Hepatocyte (in vitro differentiated cells): ENCODE measurements at regions not wholly inside any gene's neighbourhood (a gene's known extent, or its start where the extent isn't known, plus 50 kb on each side); places are given as distances from the start of the nearest gene placed in this dataset.

Experiments
- DNase-seq: peaks from one replicate; pipeline ENCODE4 v3.0.0-alpha.2; 2016; ENCODE audit warnings: low spot score
- H2AFZ ChIP-seq: fragments of 200-600 bp; sonication (generic); 2 replicates; pipeline ENCODE4 v1.6.0; 2016; ENCODE audit warnings: antibody characterized with exemption, mild to moderate bottlenecking
- H3K27ac ChIP-seq: fragments of 200-600 bp; sonication (generic); 2 replicates; pipeline ENCODE4 v1.5.1; 2016; ENCODE audit warnings: mild to moderate bottlenecking
- H3K27me3 ChIP-seq: fragments of 200-600 bp; sonication (generic); 2 replicates; pipeline ENCODE4 v1.6.1; 2016
- H3K36me3 ChIP-seq: fragments of 200-600 bp; sonication (generic); replicated peaks from 2 replicates; pipeline ENCODE4 v1.5.1; 2016; ENCODE audit warnings: low read depth; ENCODE audit not compliant: insufficient read depth
- H3K4me1 ChIP-seq: fragments of 200-600 bp; sonication (generic); 2 replicates; pipeline ENCODE4 v1.5.1; 2016; ENCODE audit warnings: mild to moderate bottlenecking, moderate library complexity; ENCODE audit not compliant: insufficient read depth
- H3K4me2 ChIP-seq: fragments of 200-600 bp; sonication (generic); 2 replicates; pipeline ENCODE4 v1.6.0; 2016
- H3K4me3 ChIP-seq: fragments of 200-600 bp; sonication (generic); 2 replicates; pipeline ENCODE4 v1.5.1; 2016; ENCODE audit warnings: mild to moderate bottlenecking
- H3K79me2 ChIP-seq: fragments of 200-600 bp; sonication (generic); 2 replicates; pipeline ENCODE4 v1.6.0; 2017; ENCODE audit warnings: mild to moderate bottlenecking
- H3K9me2 ChIP-seq: fragments of 200-600 bp; sonication (generic); replicated peaks from 2 replicates; pipeline ENCODE4 v1.6.0; 2017; ENCODE audit warnings: mild to moderate bottlenecking; ENCODE audit not compliant: insufficient read depth
- H3K9me3 ChIP-seq: fragments of 200-600 bp; sonication (generic); 2 replicates; pipeline ENCODE4 v1.5.1; 2016; ENCODE audit warnings: low read depth, mild to moderate bottlenecking
- H4K20me1 ChIP-seq: fragments of 200-600 bp; sonication (generic); 2 replicates; pipeline ENCODE4 v1.6.0; 2016; ENCODE audit warnings: mild to moderate bottlenecking; ENCODE audit not compliant: insufficient read depth, poor library complexity, severe bottlenecking
- CTCF ChIP-seq: fragments of 200-600 bp; sonication (generic); IDR thresholded peaks from 2 replicates; pipeline ENCODE4 v1.5.1; 2016; ENCODE audit warnings: antibody characterized with exemption, mild to moderate bottlenecking; ENCODE audit not compliant: poor library complexity
- EZH2 ChIP-seq: fragments of 200-600 bp; sonication (generic); IDR thresholded peaks from 2 replicates; pipeline ENCODE4 v1.6.1; 2016; ENCODE audit warnings: antibody characterized with exemption, mild to moderate bottlenecking, borderline replicate concordance
- EZH2phosphoT487 ChIP-seq: fragments of 200-600 bp; sonication (generic); IDR thresholded peaks from one replicate; pipeline ENCODE4 v1.6.1; 2018; ENCODE audit warnings: antibody characterized with exemption, mild to moderate bottlenecking, low read depth, moderate library complexity; ENCODE audit not compliant: unreplicated experiment, severe bottlenecking
- WGBS: methylation state at CpG from one replicate; pipeline ENCODE4 v1.1.6; 2016; ENCODE audit warnings: low lambda C conversion rate; ENCODE audit errors: missing lambda C conversion rate; 5-methylcytosine and 5-hydroxymethylcytosine counted together

- H4K20me1 ChIP-seq, result no peaks in the 10 kb centered on the region
- no peak overlapping the region for H3K27ac ChIP-seq
- 86% methylated on average over 4 of the region's 4 CpGs for WGBS
- H3K36me3 ChIP-seq, result no peaks in the 10 kb centered on the region
- H2AFZ ChIP-seq, result no peak overlapping the region
- no peaks in the 10 kb centered on the region for H3K27me3 ChIP-seq
- H3K9me3 ChIP-seq, result no peaks in the 10 kb centered on the region
- H3K4me1 ChIP-seq, result no peaks in the 10 kb centered on the region
- no peak overlapping the region for H3K4me3 ChIP-seq
- no peak for DNase-seq
- H3K9me2 ChIP-seq, result no peaks in the 10 kb centered on the region
- H3K79me2 ChIP-seq, result no peaks in the 10 kb centered on the region
- TF ChIP-seq EZH2phosphoT487, result no peak
- TF ChIP-seq CTCF, result no peak
- no peak for TF ChIP-seq EZH2
- H3K4me2 ChIP-seq, result no peak overlapping the region
Observed at GRCh38 chr3:13715961-13716360, 163.9 kb downstream of the WNT7A start.

GRCh38 chr3:13715167-13715954 is 164.5 kb downstream of the WNT7A start:
- Histone ChIP-seq H3K4me1 (no peaks in the 10 kb centered on the region), H4K20me1 (no peaks in the 10 kb centered on the region), H3K4me3 (no peak overlapping the region), H2AFZ (no peak overlapping the region), H3K9me3 (no peaks in the 10 kb centered on the region), H3K4me2 (no peak overlapping the region), H3K9me2 (no peaks in the 10 kb centered on the region), H3K79me2 (no peaks in the 10 kb centered on the region), H3K27me3 (no peaks in the 10 kb centered on the region), H3K27ac (no peak overlapping the region), H3K36me3 (no peaks in the 10 kb centered on the region)
- 86% methylated on average over 4 of the region's 4 CpGs for WGBS
- peak; percentile 2 for DNase-seq
- TF ChIP-seq CTCF, result no peak
- TF ChIP-seq EZH2phosphoT487, result no peak
- no peak for TF ChIP-seq EZH2

GRCh38 chr3:13714251-13714916 is 165.5 kb downstream of the FBLN2 start:
- no peaks in the 10 kb centered on the region for H3K27me3 ChIP-seq
- H3K9me2 ChIP-seq, result no peaks in the 10 kb centered on the region
- H4K20me1 ChIP-seq, result no peaks in the 10 kb centered on the region
- no peaks in the 10 kb centered on the region for H3K9me3 ChIP-seq
- H3K27ac ChIP-seq, result no peak overlapping the region
- H3K4me1 ChIP-seq, result no peaks in the 10 kb centered on the region
- no peak overlapping the region for H3K4me2 ChIP-seq
- H3K4me3 ChIP-seq, result no peak overlapping the region
- H3K79me2 ChIP-seq, result no peaks in the 10 kb centered on the region
- DNase-seq, result peak; percentile 2
- no peaks in the 10 kb centered on the region for H3K36me3 ChIP-seq
- 97% methylated on average over 7 of the region's 7 CpGs for WGBS
- TF ChIP-seq EZH2phosphoT487, result no peak
- no peak for TF ChIP-seq EZH2
- TF ChIP-seq CTCF, result no peak
- no peak overlapping the region for H2AFZ ChIP-seq
